HEK293 (cell line): ENCODE measurements at regions not wholly inside any gene's neighbourhood (a gene's known extent, or its start where the extent isn't known, plus 50 kb on each side); places are given as distances from the start of the nearest gene placed in this dataset.
A peak's percentile ranks its signal among the peaks of the same experiment; 100 is the strongest.

Experiments used
- CTCF ChIA-PET: fragments of 350-600 bp; formaldehyde crosslinking; extraction: SDS; loops from one replicate; lab custom pipeline; 2021; ENCODE audit warnings: antibody characterized with exemption; lab: Yijun Ruan, JAX
- POLR2A ChIA-PET: fragments of 300-600 bp; formaldehyde crosslinking; extraction: SDS; loops from one replicate; lab custom pipeline; 2020; ENCODE audit warnings: antibody characterized with exemption, inconsistent platforms; lab: Yijun Ruan, JAX
- H3K27ac ChIP-seq: fragments of 200-500 bp; sonication (Bioruptor generic); 2 replicates; pipeline ENCODE4 v1.5.1; 2014; ENCODE audit warnings: low read depth, low read length, control low read depth, inconsistent platforms; ENCODE audit errors: extremely low read depth
- H3K36me3 ChIP-seq, 2 experiments: fragments of 200-500 bp in 1 of 2; sonication (Bioruptor generic) in 1 of 2; 1 replicate in 1 of 2; 2 replicates in 1 of 2; pipeline ENCODE4 v1.5.1; 2014 to 2017; ENCODE audit warnings: inconsistent platforms in 2 of 2, low read length in 2 of 2; ENCODE audit not compliant: control insufficient read depth in 2 of 2, insufficient read depth in 1 of 2
- H3K4me1 ChIP-seq: fragments of 200-500 bp; sonication (Bioruptor generic); 2 replicates; pipeline ENCODE4 v1.5.1; 2014; ENCODE audit warnings: mild to moderate bottlenecking, low read length, inconsistent platforms; ENCODE audit not compliant: control insufficient read depth, insufficient read depth
- H3K4me3 ChIP-seq: 2 replicates; pipeline ENCODE4 v1.5.1; 2011; ENCODE audit warnings: low read depth, mild to moderate bottlenecking, control low read depth, low read length, moderate library complexity
- H3K9me3 ChIP-seq: fragments of 200-500 bp; sonication (Bioruptor generic); 2 replicates; pipeline ENCODE4 v1.5.1; 2014; ENCODE audit warnings: low read depth, low read length, inconsistent platforms; ENCODE audit not compliant: control insufficient read depth, insufficient read depth
- MEIS1 ChIP-seq: sonication (generic); formaldehyde crosslinking; IDR thresholded peaks from 2 replicates; pipeline ENCODE4 v1.8.1; 2022; ENCODE audit warnings: missing genetic modification reagents, mild to moderate bottlenecking, borderline replicate concordance
- MYNN ChIP-seq: fragments of 450-650 bp; formaldehyde crosslinking; IDR thresholded peaks from 2 replicates; pipeline ENCODE4 v1.5.1; 2016; ENCODE audit warnings: missing biosample characterization, missing genetic modification characterization, borderline replicate concordance
- PRDM10 ChIP-seq: fragments of 450-650 bp; formaldehyde crosslinking; IDR thresholded peaks from 2 replicates; pipeline ENCODE4 v1.5.1; 2016; ENCODE audit warnings: missing biosample characterization, missing genetic modification characterization
- SP7 ChIP-seq: fragments of 450-650 bp; formaldehyde crosslinking; IDR thresholded peaks from 2 replicates; pipeline ENCODE4 v1.5.1; 2016; ENCODE audit warnings: missing biosample characterization, missing genetic modification characterization
- ZBTB11 ChIP-seq: fragments of 450-650 bp; formaldehyde crosslinking; conservative IDR thresholded peaks from 2 replicates; pipeline ENCODE4 v1.5.1; 2016; ENCODE audit warnings: low read depth, missing biosample characterization, missing genetic modification characterization
- ZEB2 ChIP-seq: fragments of 450-650 bp; formaldehyde crosslinking; IDR thresholded peaks from 2 replicates; pipeline ENCODE4 v1.5.1; 2016; ENCODE audit warnings: missing biosample characterization, missing genetic modification characterization
- ZNF174 ChIP-seq: fragments of 450-650 bp; formaldehyde crosslinking; IDR thresholded peaks from 2 replicates; pipeline ENCODE4 v1.5.0; 2017; ENCODE audit warnings: missing biosample characterization, mild to moderate bottlenecking, missing genetic modification characterization
- ZNF23 ChIP-seq: fragments of 450-650 bp; formaldehyde crosslinking; IDR thresholded peaks from 2 replicates; pipeline ENCODE4 v1.5.1; 2016; ENCODE audit warnings: missing biosample characterization, missing genetic modification characterization, borderline replicate concordance
- ZNF280C ChIP-seq: fragments of 450-650 bp; formaldehyde crosslinking; IDR thresholded peaks from 2 replicates; pipeline ENCODE4 v1.5.1; 2016; ENCODE audit warnings: missing biosample characterization, missing genetic modification characterization
- ZNF366 ChIP-seq: fragments of 450-650 bp; formaldehyde crosslinking; conservative IDR thresholded peaks from 2 replicates; pipeline ENCODE4 v1.5.1; 2016; ENCODE audit warnings: missing biosample characterization, missing genetic modification characterization
- ZNF394 ChIP-seq: fragments of 450-650 bp; formaldehyde crosslinking; IDR thresholded peaks from 2 replicates; pipeline ENCODE4 v1.5.1; 2016; ENCODE audit warnings: missing biosample characterization, missing genetic modification characterization, mild to moderate bottlenecking, moderate library complexity, borderline replicate concordance
- ZNF404 ChIP-seq: fragments of 450-650 bp; formaldehyde crosslinking; IDR thresholded peaks from 2 replicates; pipeline ENCODE4 v1.5.1; 2017; ENCODE audit warnings: missing biosample characterization, missing genetic modification characterization
- ZNF449 ChIP-seq: fragments of 450-650 bp; formaldehyde crosslinking; IDR thresholded peaks from 2 replicates; pipeline ENCODE4 v1.5.1; 2017; ENCODE audit warnings: missing biosample characterization, mild to moderate bottlenecking, missing genetic modification characterization, moderate library complexity
- ZNF513 ChIP-seq: fragments of 450-650 bp; IDR thresholded peaks from 2 replicates; pipeline ENCODE4 v1.5.1; 2018; ENCODE audit warnings: missing biosample characterization, missing genetic modification characterization
- ZNF558 ChIP-seq: fragments of 450-650 bp; formaldehyde crosslinking; IDR thresholded peaks from 2 replicates; pipeline ENCODE4 v1.5.1; 2016; ENCODE audit warnings: missing biosample characterization, missing genetic modification characterization
- TF ChIP-seq, protein P1 (sequence below): fragments of 450-650 bp; formaldehyde crosslinking; IDR thresholded peaks from 2 replicates; pipeline ENCODE4 v1.5.1; 2016; ENCODE audit warnings: missing biosample characterization, missing genetic modification characterization

DNA sequence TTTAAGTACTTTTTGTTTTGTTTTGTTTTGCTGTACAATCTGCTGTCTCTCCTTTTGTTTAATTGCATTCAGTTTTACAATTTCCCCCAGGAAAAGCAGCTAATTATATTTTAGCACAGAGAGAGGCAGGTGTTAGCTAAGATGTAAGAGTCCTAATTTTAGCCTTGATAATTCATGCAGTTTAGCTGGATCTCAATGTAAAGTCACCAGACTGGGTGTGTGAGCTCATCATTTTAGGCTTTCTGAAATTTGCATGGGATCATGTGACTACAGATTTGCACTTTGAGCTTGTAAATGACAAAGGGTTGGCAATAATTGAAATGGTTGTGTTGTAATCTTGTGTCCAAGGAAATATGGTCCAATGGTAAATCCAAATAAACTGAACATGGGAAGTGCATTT, 68.5 kb downstream of the ETAA1 start:
- Histone ChIP-seq H3K27ac (no peak overlapping the region), H3K9me3 (no peaks in the 10 kb centered on the region), H3K4me1 (peaks cover 13% of the 10 kb centered on the region), H3K4me3 (no peak overlapping the region), H3K36me3 (no peaks in the 10 kb centered on the region)
- no peak for TF ChIP-seq ZNF23 (tag by site-specific recombination)
- peak; percentile 71 for TF ChIP-seq ZNF366
- TF ChIP-seq SP7 (tag by site-specific recombination), result peak; percentile 62; the same call in 1 of the 2 replicates
- no peak for TF ChIP-seq ZBTB11 (tag by site-specific recombination)
- CTCF ChIA-PET, result interaction anchor here (0.6 to 2.5 kb wide), 2 partner anchors 11 to 17 kb away, joined by 3 to 8 read pairs; no protein-coding TSS in a partner anchor
- POLR2A ChIA-PET, result no interaction called here

- Histone ChIP-seq H3K4me3 (no peak overlapping the region), H3K9me3 (no peaks in the 10 kb centered on the region), H3K4me1 (peaks cover 13% of the 10 kb centered on the region), H3K27ac (no peak overlapping the region), H3K36me3 (no peaks in the 10 kb centered on the region)
- ChIA-PET CTCF (interaction anchor here (0.6 to 2.5 kb wide), 2 partner anchors 10 to 885 kb away, joined by 3 to 8 read pairs; no protein-coding TSS in a partner anchor), POLR2A (no interaction called here)
- TF ChIP-seq ZNF449 (tag by site-specific recombination) (no peak), MEIS1 (CRISPR knock-in tag) (no peak), ZEB2 (tag by site-specific recombination) (no peak), ZNF558 (no peak), PRDM10 (tag by site-specific recombination) (peak; percentile 67), ZNF394 (tag by site-specific recombination) (no peak)
Observed at GRCh38 chr2:67466734-67467133, 69.6 kb downstream of the ETAA1 start.

DNA sequence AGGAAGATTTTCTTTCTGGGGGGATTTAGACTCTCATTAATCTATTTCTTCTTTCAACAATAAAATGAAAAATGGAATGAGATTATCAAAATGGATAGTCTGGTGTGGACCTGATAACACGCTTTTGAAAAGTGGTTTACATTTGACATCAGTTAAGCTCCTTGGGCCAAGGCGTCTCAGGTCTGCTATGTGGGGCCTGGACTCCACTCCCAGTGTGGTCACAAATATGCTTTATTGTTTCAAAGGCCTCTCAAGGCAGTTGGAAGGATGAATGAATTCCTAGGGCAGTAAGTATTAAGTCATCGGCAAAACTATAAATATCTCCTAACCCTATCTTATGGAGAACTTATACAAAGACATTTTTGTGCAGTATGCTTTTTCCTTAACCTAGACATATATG, 74.5 kb downstream of the ETAA1 start:
- CTCF ChIA-PET, result no interaction called here
- H3K36me3 ChIP-seq, result no peaks in the 10 kb centered on the region
- no peaks in the 10 kb centered on the region for H3K9me3 ChIP-seq
- no peaks in the 10 kb centered on the region for H3K4me1 ChIP-seq
- H3K4me3 ChIP-seq, result no peak overlapping the region
- POLR2A ChIA-PET, result no interaction called here
- H3K27ac ChIP-seq, result no peak overlapping the region
- TF ChIP-seq ZNF513 (tag by site-specific recombination) (no peak), ZNF280C (no peak), MYNN (tag by site-specific recombination) (no peak), ZNF404 (tag by site-specific recombination) (no peak), ZNF174 (tag by site-specific recombination) (no peak)
- TF ChIP-seq, protein P1, sequence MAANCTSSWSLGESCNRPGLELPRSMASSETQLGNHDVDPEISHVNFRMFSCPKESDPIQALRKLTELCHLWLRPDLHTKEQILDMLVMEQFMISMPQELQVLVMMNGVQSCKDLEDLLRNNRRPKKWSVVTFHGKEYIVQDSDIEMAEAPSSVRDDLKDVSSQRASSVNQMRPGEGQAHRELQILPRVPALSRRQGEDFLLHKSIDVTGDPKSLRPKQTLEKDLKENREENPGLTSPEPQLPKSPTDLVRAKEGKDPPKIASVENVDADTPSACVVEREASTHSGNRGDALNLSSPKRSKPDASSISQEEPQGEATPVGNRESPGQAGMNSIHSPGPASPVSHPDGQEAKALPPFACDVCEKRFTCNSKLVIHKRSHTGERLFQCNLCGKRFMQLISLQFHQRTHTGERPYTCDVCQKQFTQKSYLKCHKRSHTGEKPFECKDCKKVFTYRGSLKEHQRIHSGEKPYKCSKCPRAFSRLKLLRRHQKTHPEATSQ (tag by site-specific recombination), result no peak
